NB4 (cell line): ENCODE measurements at regions not wholly inside any gene's neighbourhood (a gene's known extent, or its start where the extent isn't known, plus 50 kb on each side); places are given as distances from the start of the nearest gene placed in this dataset.

Experiments
- POLR2A ChIP-seq: IDR thresholded peaks from 2 replicates; pipeline ENCODE4 v1.6.1; 2011; ENCODE audit warnings: mild to moderate bottlenecking; ENCODE audit not compliant: insufficient read length; ENCODE audit errors: extremely low read depth
- TF ChIP-seq, protein P1 (sequence below): IDR thresholded peaks from one replicate; pipeline ENCODE4 v1.5.1; 2012; ENCODE audit warnings: low read depth, low read length
- TF ChIP-seq, protein P2 (sequence below): IDR thresholded peaks from 2 replicates; pipeline ENCODE4 v1.6.1; 2011; ENCODE audit warnings: low read depth, low read length

DNA sequence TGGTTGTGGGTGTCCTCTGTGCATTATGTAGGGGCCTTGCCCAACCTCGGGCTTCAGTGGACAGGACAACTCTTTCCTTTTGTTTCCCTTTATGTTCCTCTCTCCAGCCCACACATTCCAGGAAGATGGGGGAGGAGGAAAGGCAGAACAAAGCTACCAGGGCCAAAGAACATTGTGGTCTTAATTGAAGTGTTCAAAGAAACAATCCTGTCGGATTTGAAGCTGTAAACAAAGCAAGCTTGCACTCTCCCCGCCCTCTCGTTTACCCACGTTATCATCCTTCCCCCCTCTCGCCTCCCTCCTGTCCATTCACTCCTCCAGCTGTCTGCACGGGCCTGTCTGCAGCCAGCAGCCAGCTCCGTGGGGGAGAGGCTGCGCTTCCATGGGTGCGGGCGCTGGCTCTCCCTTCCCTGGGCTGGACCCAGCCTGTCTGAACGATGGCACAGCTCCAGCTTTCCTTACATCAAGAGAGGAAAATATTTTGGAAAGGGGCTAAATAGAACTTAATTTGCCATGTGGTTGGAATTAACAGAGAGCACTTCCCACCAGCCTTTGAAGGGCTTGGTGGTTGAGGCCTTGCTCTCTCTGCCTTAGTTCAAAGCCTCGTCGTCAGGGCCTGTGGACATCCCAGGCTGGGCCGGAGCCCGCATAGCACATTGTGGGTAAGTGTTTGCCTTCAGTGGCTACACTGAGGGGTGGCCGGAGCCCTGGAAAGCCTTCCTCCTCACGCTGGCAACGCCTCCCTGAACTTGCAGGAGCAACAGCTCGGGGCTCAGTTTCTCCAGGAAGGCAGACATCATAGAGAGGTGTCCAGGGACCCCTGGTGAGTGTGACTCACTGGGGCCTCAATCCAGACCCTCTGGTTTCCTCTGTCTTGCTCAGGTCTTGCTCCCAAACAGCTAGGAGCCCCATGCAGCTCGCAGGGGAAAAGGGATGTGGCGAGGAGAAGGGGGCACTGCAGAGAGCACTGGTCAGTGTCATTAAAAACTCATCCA is 60.6 kb upstream of the HS6ST1 start:
- TF ChIP-seq, protein P1, sequence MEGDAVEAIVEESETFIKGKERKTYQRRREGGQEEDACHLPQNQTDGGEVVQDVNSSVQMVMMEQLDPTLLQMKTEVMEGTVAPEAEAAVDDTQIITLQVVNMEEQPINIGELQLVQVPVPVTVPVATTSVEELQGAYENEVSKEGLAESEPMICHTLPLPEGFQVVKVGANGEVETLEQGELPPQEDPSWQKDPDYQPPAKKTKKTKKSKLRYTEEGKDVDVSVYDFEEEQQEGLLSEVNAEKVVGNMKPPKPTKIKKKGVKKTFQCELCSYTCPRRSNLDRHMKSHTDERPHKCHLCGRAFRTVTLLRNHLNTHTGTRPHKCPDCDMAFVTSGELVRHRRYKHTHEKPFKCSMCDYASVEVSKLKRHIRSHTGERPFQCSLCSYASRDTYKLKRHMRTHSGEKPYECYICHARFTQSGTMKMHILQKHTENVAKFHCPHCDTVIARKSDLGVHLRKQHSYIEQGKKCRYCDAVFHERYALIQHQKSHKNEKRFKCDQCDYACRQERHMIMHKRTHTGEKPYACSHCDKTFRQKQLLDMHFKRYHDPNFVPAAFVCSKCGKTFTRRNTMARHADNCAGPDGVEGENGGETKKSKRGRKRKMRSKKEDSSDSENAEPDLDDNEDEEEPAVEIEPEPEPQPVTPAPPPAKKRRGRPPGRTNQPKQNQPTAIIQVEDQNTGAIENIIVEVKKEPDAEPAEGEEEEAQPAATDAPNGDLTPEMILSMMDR = no peak
- TF ChIP-seq, protein P2, sequence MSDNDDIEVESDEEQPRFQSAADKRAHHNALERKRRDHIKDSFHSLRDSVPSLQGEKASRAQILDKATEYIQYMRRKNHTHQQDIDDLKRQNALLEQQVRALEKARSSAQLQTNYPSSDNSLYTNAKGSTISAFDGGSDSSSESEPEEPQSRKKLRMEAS = no peak
- TF ChIP-seq POLR2A = no peak
